SK-N-MC (cell line): ENCODE measurements at regions not wholly inside any gene's neighbourhood (a gene's known extent, or its start where the extent isn't known, plus 50 kb on each side); places are given as distances from the start of the nearest gene placed in this dataset.

Source experiments
- EZH2 ChIP-seq: fragments of 200-600 bp; sonication (generic); IDR thresholded peaks from one replicate; pipeline ENCODE4 v1.6.1; 2017; ENCODE audit warnings: antibody characterized with exemption
- POLR2AphosphoS5 ChIP-seq: IDR thresholded peaks from 2 replicates; pipeline ENCODE4 v1.6.1; 2012; ENCODE audit warnings: mild to moderate bottlenecking, low read depth, low read length, borderline replicate concordance

DNA sequence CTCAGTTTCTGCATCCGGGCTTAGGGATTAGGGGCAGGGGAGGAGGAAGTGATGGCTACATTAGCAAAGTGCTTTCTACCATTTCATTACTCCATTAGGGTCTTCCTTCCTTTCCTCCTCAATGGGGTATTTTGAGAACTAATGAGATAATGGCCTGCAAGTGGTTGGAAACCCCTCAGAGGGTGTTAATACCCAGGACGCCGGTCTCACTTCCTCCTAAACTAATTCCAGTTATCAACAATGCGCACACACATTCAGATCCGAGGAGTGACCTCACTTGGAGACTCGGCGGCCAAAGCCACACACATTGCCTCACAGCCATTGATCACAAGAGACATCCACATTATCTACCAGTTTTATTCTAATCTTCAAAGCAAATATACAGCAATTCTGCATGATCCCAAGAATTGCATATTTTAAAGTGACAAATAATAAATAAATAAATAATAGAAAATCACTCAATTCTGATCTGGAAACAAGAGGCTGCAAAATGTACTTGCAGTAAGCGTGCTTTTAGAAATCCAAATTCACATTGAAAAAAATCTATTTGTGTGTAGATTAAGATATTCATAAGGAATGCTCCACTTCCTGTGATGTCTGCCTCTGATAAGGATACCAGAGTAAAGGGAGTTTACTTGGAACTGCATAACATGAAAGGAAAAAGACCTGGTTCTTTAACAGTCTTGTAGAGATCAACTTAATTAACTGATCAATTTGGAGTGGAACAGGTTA is 329.1 kb downstream of the FBXW7 start:
- TF ChIP-seq EZH2, result no peak
- no peak for TF ChIP-seq POLR2AphosphoS5
